ENCODE measurements at regions not wholly inside any gene's neighbourhood (a gene's known extent, or its start where the extent isn't known, plus 50 kb on each side); places are given as distances from the start of the nearest gene placed in this dataset.

DNA sequence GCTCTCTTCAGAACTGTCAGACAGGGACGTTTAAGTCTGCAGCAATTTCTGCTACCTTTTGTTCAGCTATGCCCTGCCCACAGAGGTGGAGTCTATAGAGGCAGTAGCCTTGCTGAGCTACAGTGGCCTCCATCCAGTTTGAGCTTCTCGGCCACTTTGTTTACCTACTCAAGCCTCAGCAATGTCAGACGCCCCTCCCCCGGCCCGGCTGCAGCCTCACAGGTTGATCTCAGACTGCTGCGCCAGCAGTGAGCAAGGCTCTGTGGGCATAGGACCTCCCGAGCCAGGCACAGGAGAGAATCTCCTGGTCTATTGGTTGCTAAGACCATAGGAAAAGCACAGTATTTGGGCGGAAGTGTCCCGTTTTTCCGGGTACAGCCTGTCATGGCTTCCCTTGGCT, 89.9 kb upstream of the PDC start:
- DNase-seq: no peak

DNA sequence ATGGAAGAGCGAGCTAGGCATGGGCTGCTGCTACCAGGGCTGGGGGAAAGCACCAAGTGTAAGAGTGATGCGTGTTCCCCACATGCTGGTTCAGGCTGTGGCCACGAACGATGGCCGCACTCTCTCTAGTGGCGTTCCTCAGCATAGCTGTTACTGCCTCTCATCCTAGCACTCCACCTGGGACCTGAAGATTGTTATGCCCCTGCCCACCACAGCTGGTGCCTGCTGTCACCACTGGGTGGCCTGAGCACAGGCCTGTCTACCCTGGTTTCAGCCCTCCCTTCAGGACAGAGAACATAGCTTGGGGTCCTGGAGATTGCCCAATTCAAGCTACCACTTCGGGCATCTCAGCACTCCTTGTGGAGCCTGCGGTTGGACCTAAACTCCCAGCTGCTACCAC, 80.1 kb upstream of the PDC start:
- no peak for DNase-seq

GRCh38 chr1:186540521-186540920, 79.6 kb upstream of the PDC start:
- no peak for DNase-seq

DNA sequence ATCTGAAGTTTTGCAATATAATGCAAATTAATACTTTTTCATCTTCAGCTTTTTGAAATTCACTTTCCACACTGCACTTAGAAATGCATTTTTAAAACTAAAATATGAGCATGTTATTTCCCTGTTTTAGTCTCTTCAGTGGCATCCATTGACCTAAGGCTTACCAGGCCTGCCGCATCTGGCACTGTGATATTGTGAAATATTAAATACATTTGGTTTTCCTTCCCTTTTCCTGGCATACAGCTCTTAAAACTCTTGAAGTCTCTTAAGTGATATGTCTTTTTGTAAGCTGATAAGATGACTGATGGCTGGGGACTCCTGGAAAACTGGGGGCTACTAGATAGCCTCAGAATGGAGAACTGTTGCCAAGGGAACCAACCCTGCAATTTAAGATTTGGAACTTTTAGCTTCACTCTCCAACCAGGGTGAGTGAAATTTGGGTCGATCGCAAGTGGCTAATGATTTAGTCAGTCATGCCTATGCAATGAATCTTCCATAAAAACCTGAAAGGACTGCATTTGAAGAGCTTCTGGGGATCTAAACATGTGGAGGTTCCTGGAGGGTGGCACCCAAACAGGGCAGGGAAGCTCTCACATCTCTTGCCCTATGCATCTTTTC, 75.5 kb upstream of the PDC start:
- no peak for DNase-seq

GRCh38 chr1:186535388-186536133, 74.6 kb upstream of the PDC start:
- no peak for DNase-seq

DNA sequence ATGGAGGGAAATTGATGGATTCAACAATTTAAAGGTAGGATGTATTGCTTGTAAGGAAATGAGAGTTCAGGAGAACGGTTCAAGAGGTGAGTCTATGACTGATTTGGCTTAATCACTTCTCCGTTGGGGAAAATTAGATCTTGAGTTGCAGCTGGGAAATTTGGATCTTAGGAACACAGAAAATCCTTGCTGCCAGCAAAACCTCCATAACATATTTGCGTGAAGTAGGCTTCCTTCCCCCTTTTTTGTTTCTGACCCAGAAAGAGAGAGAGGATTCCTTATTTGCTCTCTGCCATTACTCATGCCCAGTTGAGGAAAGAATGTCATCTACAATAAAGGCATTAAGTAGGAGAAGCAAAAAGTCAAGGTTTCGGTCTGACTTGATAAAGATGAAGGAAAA, 73.5 kb upstream of the PDC start:
- DNase-seq: no peak

DNA sequence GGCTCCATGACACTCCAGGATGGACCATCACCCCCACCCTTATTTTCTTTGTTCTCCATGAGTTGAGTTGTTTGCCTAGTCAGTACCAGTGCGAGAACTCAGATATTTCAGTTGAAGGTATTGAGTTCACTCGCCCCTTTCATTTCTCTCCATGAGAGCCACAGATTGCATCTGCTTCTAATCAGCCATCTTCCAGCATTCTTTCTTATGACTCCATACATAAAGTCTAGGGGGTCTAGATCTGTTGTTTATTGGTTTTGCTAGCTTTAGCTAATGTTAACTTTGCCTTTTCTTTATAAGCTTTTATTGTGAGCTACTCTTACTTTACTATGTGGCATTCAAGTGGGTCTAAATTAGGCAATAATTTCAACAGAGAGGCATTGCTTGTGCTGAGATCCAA, 71.6 kb upstream of the PDC start:
- DNase-seq: no peak

GRCh38 chr1:186531561-186532165, 70.7 kb upstream of the PDC start:
- no peak for DNase-seq

DNA sequence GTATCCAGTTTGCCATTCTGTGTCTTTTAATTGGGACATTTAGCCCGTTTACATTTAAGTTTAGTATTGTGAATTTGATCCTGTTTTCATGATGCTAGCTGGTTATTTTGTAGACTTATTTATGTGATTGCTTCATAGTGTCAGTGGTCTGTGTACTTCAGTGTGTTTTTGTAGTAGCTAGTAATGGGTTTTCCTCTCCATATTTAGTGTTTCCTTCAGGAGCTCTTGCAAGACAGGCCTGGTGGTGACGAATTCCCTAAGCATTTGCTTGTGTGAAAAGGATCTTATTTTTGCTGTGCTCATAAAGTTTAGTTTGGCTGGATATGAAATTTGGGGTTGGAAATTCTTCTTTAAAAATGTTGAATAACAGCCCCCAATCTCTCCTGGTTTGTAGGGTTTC, 69.2 kb upstream of the PDC start:
- DNase-seq: no peak

- no peak for DNase-seq
Measured at GRCh38 chr1:186519982-186520381, 59.1 kb upstream of the PDC start.

- DNase-seq: no peak
Measured at GRCh38 chr1:186518822-186519381, 58.0 kb upstream of the PDC start.

- DNase-seq: no peak
Measured at GRCh38 chr1:186518395-186518794, 57.5 kb upstream of the PDC start.

DNA sequence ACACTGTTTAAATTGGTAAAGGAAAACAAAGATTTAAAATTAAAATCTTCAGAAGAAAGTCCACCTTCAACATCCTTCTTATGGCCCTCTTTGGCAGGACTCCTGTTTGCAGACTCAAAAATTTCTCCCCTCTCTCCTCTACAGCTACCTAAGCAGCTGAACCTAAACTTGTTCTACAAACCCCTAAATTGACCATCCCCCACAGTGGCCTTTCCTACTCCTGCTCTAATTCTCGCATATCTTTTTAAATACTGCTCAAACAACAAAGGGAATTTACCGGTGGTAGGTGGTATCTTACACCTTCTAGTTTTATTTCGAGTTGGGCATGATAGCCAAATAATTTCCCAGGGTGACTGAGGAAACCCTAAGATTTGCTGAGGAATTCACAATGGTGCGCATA, 53.5 kb upstream of the PDC start:
- DNase-seq: no peak

- DNase-seq: no peak
Measured at GRCh38 chr1:186513526-186513925, 52.6 kb upstream of the PDC start.

- no peak for DNase-seq
Measured at GRCh38 chr1:186512698-186513457, 52.0 kb upstream of the PDC start.

DNA sequence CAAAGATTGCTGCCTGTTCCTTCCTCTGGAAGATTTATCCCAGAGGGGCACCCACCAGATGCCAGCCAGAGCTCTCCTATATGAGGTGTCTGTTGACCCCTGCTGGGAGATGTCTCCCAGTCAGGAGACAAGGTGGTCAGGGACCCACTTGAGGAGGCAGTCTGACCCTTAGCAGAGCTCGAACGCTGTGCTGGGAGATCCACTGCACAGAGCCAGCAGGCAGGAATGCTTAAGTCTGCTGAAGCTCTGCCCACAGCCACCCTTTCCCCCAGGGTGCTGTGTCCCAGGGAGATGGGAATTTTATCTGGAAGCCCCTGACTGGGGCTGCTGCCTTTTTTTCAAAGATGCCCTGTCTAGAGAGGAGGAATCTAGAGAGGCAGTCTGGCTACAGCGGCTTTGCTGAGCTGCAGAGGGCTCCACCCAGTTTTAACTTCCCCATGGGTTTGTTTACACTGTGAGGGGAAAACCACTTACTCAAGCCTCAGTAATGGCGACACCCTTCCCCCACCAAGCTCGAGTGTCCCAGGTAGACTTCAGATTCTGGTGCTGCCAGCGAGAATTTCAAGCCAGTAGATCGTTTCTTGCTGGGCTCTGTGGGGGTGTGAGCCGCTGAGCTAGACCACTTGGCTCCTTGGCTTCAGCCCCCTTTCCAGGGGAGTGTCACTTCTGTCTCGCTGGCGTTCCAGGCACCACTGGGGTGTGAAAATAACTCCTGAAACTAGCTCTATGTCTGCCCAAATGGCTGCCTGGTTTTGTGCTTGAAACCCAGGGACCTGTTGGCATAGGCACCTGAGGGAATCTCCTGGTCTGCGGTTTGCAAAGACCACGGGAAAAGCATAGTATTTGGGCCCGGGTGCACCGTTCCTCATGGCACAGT, 51.1 kb upstream of the PDC start:
- no peak for DNase-seq
